ENCODE measurements at regions not wholly inside any gene's neighbourhood (a gene's known extent, or its start where the extent isn't known, plus 50 kb on each side); places are given as distances from the start of the nearest gene placed in this dataset.

DNA sequence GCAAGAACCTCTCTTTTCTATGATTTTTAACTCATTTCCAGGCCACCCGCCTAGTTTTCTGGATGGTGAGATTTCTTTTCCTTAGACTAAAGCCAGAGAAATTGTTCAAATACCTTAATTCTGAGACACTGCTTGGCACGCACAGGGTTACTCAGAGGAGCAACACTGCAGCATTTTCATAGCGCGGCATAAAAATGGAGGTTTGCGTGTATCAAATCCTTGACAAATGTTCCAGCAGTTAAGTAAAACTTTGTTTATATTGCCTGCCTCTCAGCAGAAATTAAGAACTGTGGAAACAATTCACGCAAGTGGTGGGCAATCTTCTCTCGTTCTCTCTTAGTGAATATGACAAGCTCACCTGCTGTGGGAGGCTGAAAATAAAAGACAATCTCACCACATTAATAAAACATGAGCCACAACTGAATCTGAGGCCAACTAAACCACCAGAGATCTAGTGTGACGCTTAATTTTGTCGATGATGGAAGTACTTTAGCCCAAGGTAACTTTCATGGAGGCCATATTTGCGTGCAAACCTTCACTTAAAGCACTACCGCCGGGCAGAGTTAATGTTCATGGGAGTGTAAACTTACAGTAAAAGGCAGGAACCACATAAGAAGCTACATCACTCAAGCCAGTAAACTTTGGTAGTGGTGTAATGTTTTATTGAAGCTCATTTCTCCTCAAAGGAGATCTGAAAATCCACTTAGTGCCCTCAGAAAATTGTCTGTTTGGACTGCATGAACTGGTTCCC, 894.8 kb upstream of the EPHA5 start:
- TF ChIP-seq, protein P1, sequence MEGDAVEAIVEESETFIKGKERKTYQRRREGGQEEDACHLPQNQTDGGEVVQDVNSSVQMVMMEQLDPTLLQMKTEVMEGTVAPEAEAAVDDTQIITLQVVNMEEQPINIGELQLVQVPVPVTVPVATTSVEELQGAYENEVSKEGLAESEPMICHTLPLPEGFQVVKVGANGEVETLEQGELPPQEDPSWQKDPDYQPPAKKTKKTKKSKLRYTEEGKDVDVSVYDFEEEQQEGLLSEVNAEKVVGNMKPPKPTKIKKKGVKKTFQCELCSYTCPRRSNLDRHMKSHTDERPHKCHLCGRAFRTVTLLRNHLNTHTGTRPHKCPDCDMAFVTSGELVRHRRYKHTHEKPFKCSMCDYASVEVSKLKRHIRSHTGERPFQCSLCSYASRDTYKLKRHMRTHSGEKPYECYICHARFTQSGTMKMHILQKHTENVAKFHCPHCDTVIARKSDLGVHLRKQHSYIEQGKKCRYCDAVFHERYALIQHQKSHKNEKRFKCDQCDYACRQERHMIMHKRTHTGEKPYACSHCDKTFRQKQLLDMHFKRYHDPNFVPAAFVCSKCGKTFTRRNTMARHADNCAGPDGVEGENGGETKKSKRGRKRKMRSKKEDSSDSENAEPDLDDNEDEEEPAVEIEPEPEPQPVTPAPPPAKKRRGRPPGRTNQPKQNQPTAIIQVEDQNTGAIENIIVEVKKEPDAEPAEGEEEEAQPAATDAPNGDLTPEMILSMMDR (IDR thresholded peaks at IDR 0.05) = no peak
- TF ChIP-seq POLR2A (IDR thresholded peaks at IDR 0.05; ENCODE audit: low read depth) (no peak), POLR2AphosphoS5 (IDR thresholded peaks at IDR 0.05) (no peak)

Measured in esophagus muscularis mucosa (tissue), 3 donors.